ENCODE measurements at regions not wholly inside any gene's neighbourhood (a gene's known extent, or its start where the extent isn't known, plus 50 kb on each side); places are given as distances from the start of the nearest gene placed in this dataset.
"Not testable (repeated sequence)": the region's sequence is repeated elsewhere in the genome, so short reads cannot be mapped to it uniquely, and the experiment has no call there.

- no peak overlapping the region for H3K27ac ChIP-seq
- TF ChIP-seq ZFX (IDR thresholded peaks at IDR 0.05), result no peak
Observed at GRCh38 chr2:40666398-40666797, 214.5 kb upstream of the SLC8A1 start.

GRCh38 chr2:40668425-40668824 lies 216.5 kb upstream of the SLC8A1 start:
- H3K27ac ChIP-seq, result no peak overlapping the region
- TF ChIP-seq ZFX (IDR thresholded peaks at IDR 0.05) (no peak), CTCF (conservative IDR thresholded peaks at IDR 0.05) (no peak)

GRCh38 chr2:40676134-40676790 lies 224.4 kb upstream of the SLC8A1 start:
- H3K27ac ChIP-seq, result not testable (repeated sequence)

- no peak overlapping the region for H3K27ac ChIP-seq
- TF ChIP-seq ZFX (IDR thresholded peaks at IDR 0.05) (no peak), CTCF (conservative IDR thresholded peaks at IDR 0.05) (no peak)
Observed at GRCh38 chr2:40680547-40680946, 228.7 kb upstream of the SLC8A1 start.

GRCh38 chr2:40690036-40690435 lies 238.1 kb upstream of the SLC8A1 start:
- H3K27ac ChIP-seq, result no peak overlapping the region
- TF ChIP-seq ZFX (IDR thresholded peaks at IDR 0.05), result no peak
- TF ChIP-seq CTCF (conservative IDR thresholded peaks at IDR 0.05), result no peak

GRCh38 chr2:40690525-40690924 lies 238.6 kb upstream of the SLC8A1 start:
- no peak overlapping the region for H3K27ac ChIP-seq
- TF ChIP-seq ZFX (IDR thresholded peaks at IDR 0.05) (no peak), CTCF (conservative IDR thresholded peaks at IDR 0.05) (no peak)

- TF ChIP-seq CTCF (conservative IDR thresholded peaks at IDR 0.05) (no peak), ZFX (IDR thresholded peaks at IDR 0.05) (no peak)
- no peak overlapping the region for H3K27ac ChIP-seq
Observed at GRCh38 chr2:40700231-40700954, 248.5 kb upstream of the SLC8A1 start.

- H3K27ac ChIP-seq, result not testable (repeated sequence)
Observed at GRCh38 chr2:40712197-40712894, 260.5 kb upstream of the SLC8A1 start.

- H3K27ac ChIP-seq, result no peak overlapping the region
- TF ChIP-seq ZFX (IDR thresholded peaks at IDR 0.05), result no peak
Observed at GRCh38 chr2:40716879-40717278, 265.0 kb upstream of the SLC8A1 start.
